ENCODE measurements at regions not wholly inside any gene's neighbourhood (a gene's known extent, or its start where the extent isn't known, plus 50 kb on each side); places are given as distances from the start of the nearest gene placed in this dataset.

GRCh38 chr6:165854863-165855593 is 192.0 kb upstream of the PDE10A start:
- TF ChIP-seq EZH2phosphoT487 (IDR thresholded peaks at IDR 0.05; ENCODE audit: insufficient read depth, low read depth), result no peak
- TF ChIP-seq EZH2 (IDR thresholded peaks at IDR 0.05; ENCODE audit: insufficient read depth, poor library complexity, severe bottlenecking), result no peak
